ENCODE measurements at regions not wholly inside any gene's neighbourhood (a gene's known extent, or its start where the extent isn't known, plus 50 kb on each side); places are given as distances from the start of the nearest gene placed in this dataset.

DNA sequence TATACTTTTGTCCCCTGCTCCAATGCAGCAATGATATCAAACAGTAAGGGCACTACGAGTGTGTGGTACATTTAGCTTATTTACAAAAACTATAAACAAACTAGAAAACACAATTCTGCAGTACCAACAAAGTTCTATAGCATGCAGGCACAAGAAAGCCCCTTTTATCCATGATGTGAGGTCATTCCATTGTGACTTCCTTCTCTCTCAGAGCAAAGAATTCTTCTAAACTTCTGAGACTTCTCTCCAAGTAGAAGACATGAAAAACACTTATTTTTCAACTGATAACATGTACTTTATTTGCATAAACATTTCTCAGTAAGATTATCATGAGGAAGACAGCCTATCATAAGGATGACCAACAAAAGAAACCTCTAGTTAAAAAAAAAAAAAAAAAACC lies 569.8 kb downstream of the TLE1 start:
- ChIA-PET POLR2A (ENCODE audit: partially characterized antibody) (no interaction called here), CTCF (ENCODE audit: partially characterized antibody) (interaction anchor here (0.7 kb wide), 1 partner anchor 15 kb away, joined by 4 read pairs; no protein-coding TSS in a partner anchor)
- H3K4me3 ChIP-seq (ENCODE audit: extremely low read depth in 1 of 4, insufficient read depth in 2 of 4, low read depth in 3 of 4, low read length in 4 of 4): no peak overlapping the region
- WGBS, 2 experiments (ENCODE audit: extremely low coverage in 1 of 2, insufficient coverage in 1 of 2, insufficient read length in 1 of 2, insufficient replicate concordance in 2 of 2, low coverage in 1 of 2, low lambda C conversion rate in 2 of 2, missing lambda C conversion rate in 1 of 2): 83% methylated on average over 1 of the region's 1 CpG; no CpG with 5 or more reads in 1 of the 2 experiments
- H2BK5ac ChIP-seq (ENCODE audit: low read depth, low read length): no peak overlapping the region
- no peak overlapping the region for H4K91ac ChIP-seq (replicated peaks; ENCODE audit: insufficient read length, low read length)
- no peak overlapping the region for H3K4me2 ChIP-seq (ENCODE audit: insufficient read depth in 1 of 2, low read depth in 2 of 2, low read length in 2 of 2)
- TF ChIP-seq CBX5 (IDR thresholded peaks at IDR 0.05; ENCODE audit: low read depth, low read length) (no peak), RAD21 (IDR thresholded peaks at IDR 0.05 in 1 of 2, conservative IDR thresholded peaks at IDR 0.05 in 1 of 2; ENCODE audit: low read depth in 2 of 2, low read length in 2 of 2) (no peak), USF2 (IDR thresholded peaks at IDR 0.05; ENCODE audit: low read length) (no peak), NRF1 (IDR thresholded peaks at IDR 0.05; ENCODE audit: low read depth, low read length) (no peak), MAX (IDR thresholded peaks at IDR 0.05) (no peak), PHF8 (conservative IDR thresholded peaks at IDR 0.05; ENCODE audit: low read depth, low read length) (no peak), EZH2 (IDR thresholded peaks at IDR 0.05; ENCODE audit: low read depth, low read length, severe bottlenecking) (no peak), EGR1 (IDR thresholded peaks at IDR 0.05; ENCODE audit: borderline replicate concordance, low read depth, low read length) (no peak), YY1 (IDR thresholded peaks at IDR 0.05; ENCODE audit: low read depth, low read length) (no peak), MAFK (IDR thresholded peaks at IDR 0.05; ENCODE audit: low read depth, low read length) (no peak), CEBPB (IDR thresholded peaks at IDR 0.05; ENCODE audit: low read depth, low read length) (no peak), CREB1 (IDR thresholded peaks at IDR 0.05) (no peak), SUZ12 (IDR thresholded peaks at IDR 0.05; ENCODE audit: low read length) (no peak)
- H3K23ac ChIP-seq (ENCODE audit: insufficient read length): no peak overlapping the region
- no peaks in the 10 kb centered on the region for H3K36me3 ChIP-seq (ENCODE audit: control insufficient read depth in 2 of 4, insufficient read depth in 4 of 4, low read length in 3 of 4)
- H4K5ac ChIP-seq (ENCODE audit: insufficient read length, low read depth, low read length): no peak overlapping the region
- H2AK5ac ChIP-seq (ENCODE audit: low read depth, low read length): no peak overlapping the region
- no peak overlapping the region for H3K56ac ChIP-seq (replicated peaks; ENCODE audit: insufficient read length, low read depth, low read length)
- no peak for DNase-seq (ENCODE audit: low read depth in 1 of 2, low spot score in 2 of 2)
- H3K79me2 ChIP-seq (ENCODE audit: control insufficient read depth in 1 of 2, insufficient read depth in 2 of 2, low read length in 2 of 2): no peaks in the 10 kb centered on the region
- H4K20me1 ChIP-seq (replicated peaks in 1 of 2; ENCODE audit: control insufficient read depth in 1 of 2, insufficient read depth in 2 of 2, low read length in 2 of 2): no peaks in the 10 kb centered on the region
- no peaks in the 10 kb centered on the region for H3K79me1 ChIP-seq (ENCODE audit: low read depth, low read length)
- no peak overlapping the region for H2BK20ac ChIP-seq (ENCODE audit: low read length)
- no peak overlapping the region for H3K4ac ChIP-seq (replicated peaks; ENCODE audit: insufficient read length, low read depth, low read length)
- FAIRE-seq: no peak
- H3K14ac ChIP-seq (ENCODE audit: insufficient read length): no peak overlapping the region
- H3K9me3 ChIP-seq (ENCODE audit: insufficient read depth in 2 of 2, low read depth in 1 of 2, low read length in 1 of 2): no peaks in the 10 kb centered on the region
- H3K27ac ChIP-seq (ENCODE audit: low read depth, low read length): no peak overlapping the region
- no peak overlapping the region for H2BK15ac ChIP-seq (ENCODE audit: low read length)
- H3K27me3 ChIP-seq (replicated peaks in 1 of 4; ENCODE audit: control insufficient read depth in 3 of 4, extremely low read depth in 1 of 4, insufficient read depth in 3 of 4, low read length in 3 of 4): no peaks in the 10 kb centered on the region
- H4K8ac ChIP-seq (ENCODE audit: extremely low read depth, insufficient read depth, low read length): no peak overlapping the region
- H3K18ac ChIP-seq (ENCODE audit: extremely low read depth, low read length): no peak overlapping the region
- no peaks in the 10 kb centered on the region for H3K23me2 ChIP-seq (ENCODE audit: low read depth, low read length)
- peaks cover 0 to 6% (median 2%) of the 10 kb centered on the region in 4 experiments; a peak in 2 of 7 replicates for H3K4me1 ChIP-seq (replicated peaks in 1 of 4; ENCODE audit: control insufficient read depth in 3 of 4, insufficient read depth in 4 of 4, low read length in 3 of 4)
- H2BK120ac ChIP-seq (replicated peaks; ENCODE audit: low read depth, low read length): no peak overlapping the region
- no peak overlapping the region for H2BK12ac ChIP-seq (ENCODE audit: low read depth, low read length)
- no peak overlapping the region for H2AFZ ChIP-seq (ENCODE audit: low read length)
- H3K9ac ChIP-seq (replicated peaks in 1 of 4; ENCODE audit: extremely low read depth in 1 of 4, low read depth in 3 of 4, low read length in 3 of 4): no peak overlapping the region
